MCF 10A (cell line): ENCODE measurements at regions not wholly inside any gene's neighbourhood (a gene's known extent, or its start where the extent isn't known, plus 50 kb on each side); places are given as distances from the start of the nearest gene placed in this dataset.

Experiments used
- BruUV-seq: library from RNA; stranded (reverse); fragments of 400-500 nt; replicated peaks from 2 replicates; lab custom pipeline; 2021; lab: Mats Ljungman, UMichigan
- CTCF ChIA-PET: fragments of 300-600 bp; sonication (Branson Sonifier 250); formaldehyde crosslinking; extraction: SDS; loops from one replicate; lab custom pipeline; 2021; ENCODE audit warnings: antibody characterized with exemption, inconsistent platforms; lab: Yijun Ruan, JAX
- POLR2A ChIA-PET: fragments of 300-600, 350-650 bp; sonication (Branson Sonifier 250); formaldehyde crosslinking; extraction: SDS; loops from one replicate; lab custom pipeline; 2020; ENCODE audit warnings: antibody characterized with exemption, inconsistent platforms; lab: Yijun Ruan, JAX
- DNase-seq: peaks from one replicate; pipeline ENCODE4 v3.0.0-alpha.2; 2018; ENCODE audit not compliant: unreplicated experiment
- H3K27ac Mint-ChIP-seq: one replicate; pipeline ENCODE4 v1.8.0; 2022; ENCODE audit warnings: mild to moderate bottlenecking, low read depth, mixed read lengths; ENCODE audit not compliant: unreplicated experiment
- H3K27me3 Mint-ChIP-seq: one replicate; pipeline ENCODE4 v1.8.0; 2022; ENCODE audit warnings: mixed read lengths; ENCODE audit not compliant: insufficient read depth, unreplicated experiment
- H3K36me3 Mint-ChIP-seq: one replicate; pipeline ENCODE4 v1.8.0; 2022; ENCODE audit warnings: mild to moderate bottlenecking, moderate library complexity, mixed read lengths; ENCODE audit not compliant: insufficient read depth, unreplicated experiment
- H3K4me1 Mint-ChIP-seq: one replicate; pipeline ENCODE4 v1.8.0; 2022; ENCODE audit warnings: mixed read lengths; ENCODE audit not compliant: insufficient read depth, unreplicated experiment
- H3K4me3 Mint-ChIP-seq: one replicate; pipeline ENCODE4 v1.8.0; 2022; ENCODE audit warnings: mild to moderate bottlenecking, moderate library complexity, mixed read lengths; ENCODE audit not compliant: unreplicated experiment
- H3K9me3 Mint-ChIP-seq: one replicate; pipeline ENCODE4 v1.8.0; 2022; ENCODE audit warnings: mixed read lengths; ENCODE audit not compliant: unreplicated experiment
- intact Hi-C: fragments of 100-400 bp; cut with micrococcal nuclease; formaldehyde crosslinking; loops from 2 replicates; pipeline ENCODE4 v1.14.1; 2022
- TF ChIP-seq, protein P1 (sequence below): fragments of 200-600 bp; IDR thresholded peaks from one replicate; pipeline ENCODE4 v1.8.0; 2022; ENCODE audit warnings: antibody characterized with exemption, mild to moderate bottlenecking; ENCODE audit not compliant: unreplicated experiment

DNA sequence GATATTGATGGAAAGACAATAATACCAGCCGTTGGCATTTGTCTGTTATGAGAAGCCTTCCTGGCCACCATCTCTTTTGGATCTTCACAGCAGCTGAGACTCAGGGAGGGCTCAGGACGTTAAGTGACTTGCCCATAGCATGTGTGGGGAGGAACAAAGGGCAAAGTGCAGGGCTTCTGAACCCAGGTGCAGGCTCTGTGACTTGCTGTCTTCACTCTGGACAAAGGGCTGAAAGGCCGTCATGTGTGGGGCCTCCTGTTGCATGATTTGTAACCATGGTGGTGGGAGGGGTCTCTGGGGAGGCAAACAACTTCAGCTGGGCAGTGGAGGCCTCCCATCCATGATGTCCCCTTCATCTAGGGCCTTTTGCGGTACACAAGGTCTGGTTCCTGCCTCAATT lies 65.5 kb upstream of the SIX2 start:
- ChIA-PET POLR2A (no interaction called here), CTCF (interaction anchor here (1.3 kb wide), 1 partner anchor 595 kb away, joined by 3 read pairs; no protein-coding TSS in a partner anchor)
- BruUV-seq, result no TSS peak
- H3K27ac Mint-ChIP-seq, result no peak overlapping the region
- TF ChIP-seq, protein P1, sequence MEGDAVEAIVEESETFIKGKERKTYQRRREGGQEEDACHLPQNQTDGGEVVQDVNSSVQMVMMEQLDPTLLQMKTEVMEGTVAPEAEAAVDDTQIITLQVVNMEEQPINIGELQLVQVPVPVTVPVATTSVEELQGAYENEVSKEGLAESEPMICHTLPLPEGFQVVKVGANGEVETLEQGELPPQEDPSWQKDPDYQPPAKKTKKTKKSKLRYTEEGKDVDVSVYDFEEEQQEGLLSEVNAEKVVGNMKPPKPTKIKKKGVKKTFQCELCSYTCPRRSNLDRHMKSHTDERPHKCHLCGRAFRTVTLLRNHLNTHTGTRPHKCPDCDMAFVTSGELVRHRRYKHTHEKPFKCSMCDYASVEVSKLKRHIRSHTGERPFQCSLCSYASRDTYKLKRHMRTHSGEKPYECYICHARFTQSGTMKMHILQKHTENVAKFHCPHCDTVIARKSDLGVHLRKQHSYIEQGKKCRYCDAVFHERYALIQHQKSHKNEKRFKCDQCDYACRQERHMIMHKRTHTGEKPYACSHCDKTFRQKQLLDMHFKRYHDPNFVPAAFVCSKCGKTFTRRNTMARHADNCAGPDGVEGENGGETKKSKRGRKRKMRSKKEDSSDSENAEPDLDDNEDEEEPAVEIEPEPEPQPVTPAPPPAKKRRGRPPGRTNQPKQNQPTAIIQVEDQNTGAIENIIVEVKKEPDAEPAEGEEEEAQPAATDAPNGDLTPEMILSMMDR, result no peak
- DNase-seq, result no peak
- H3K27me3 Mint-ChIP-seq, result no peaks in the 10 kb centered on the region
- intact Hi-C loops, result no loop called here
- no peaks in the 10 kb centered on the region for H3K9me3 Mint-ChIP-seq
- no peak overlapping the region for H3K4me3 Mint-ChIP-seq
- H3K36me3 Mint-ChIP-seq, result no peaks in the 10 kb centered on the region
- no peaks in the 10 kb centered on the region for H3K4me1 Mint-ChIP-seq

DNA sequence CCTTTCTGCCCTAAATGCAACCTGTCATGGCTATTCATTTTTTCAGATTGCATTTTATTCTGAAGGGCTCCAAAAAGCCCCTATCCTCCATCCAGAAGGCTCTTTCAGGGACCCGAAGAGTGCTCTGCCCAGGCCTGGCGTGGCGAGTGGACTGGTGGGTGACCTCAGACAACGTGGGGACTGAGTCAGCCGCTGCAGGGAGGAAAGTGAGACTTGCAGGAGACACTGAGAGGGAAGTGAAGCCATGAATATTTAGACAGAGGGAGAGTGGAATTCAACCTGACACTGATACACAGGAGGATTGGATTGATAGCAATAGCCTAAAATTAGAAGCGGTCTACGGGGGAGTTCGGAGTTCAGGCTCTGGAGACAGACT lies 63.6 kb upstream of the SIX2 start:
- Mint-ChIP-seq H3K9me3 (no peaks in the 10 kb centered on the region), H3K27me3 (no peaks in the 10 kb centered on the region), H3K4me1 (peaks cover 9% of the 10 kb centered on the region), H3K4me3 (no peak overlapping the region), H3K27ac (no peak overlapping the region), H3K36me3 (no peaks in the 10 kb centered on the region)
- TF ChIP-seq, protein P1, result no peak
- intact Hi-C loops, result no loop called here
- BruUV-seq, result no TSS peak
- no peak for DNase-seq
- POLR2A ChIA-PET, result no interaction called here
- CTCF ChIA-PET, result no interaction called here

DNA sequence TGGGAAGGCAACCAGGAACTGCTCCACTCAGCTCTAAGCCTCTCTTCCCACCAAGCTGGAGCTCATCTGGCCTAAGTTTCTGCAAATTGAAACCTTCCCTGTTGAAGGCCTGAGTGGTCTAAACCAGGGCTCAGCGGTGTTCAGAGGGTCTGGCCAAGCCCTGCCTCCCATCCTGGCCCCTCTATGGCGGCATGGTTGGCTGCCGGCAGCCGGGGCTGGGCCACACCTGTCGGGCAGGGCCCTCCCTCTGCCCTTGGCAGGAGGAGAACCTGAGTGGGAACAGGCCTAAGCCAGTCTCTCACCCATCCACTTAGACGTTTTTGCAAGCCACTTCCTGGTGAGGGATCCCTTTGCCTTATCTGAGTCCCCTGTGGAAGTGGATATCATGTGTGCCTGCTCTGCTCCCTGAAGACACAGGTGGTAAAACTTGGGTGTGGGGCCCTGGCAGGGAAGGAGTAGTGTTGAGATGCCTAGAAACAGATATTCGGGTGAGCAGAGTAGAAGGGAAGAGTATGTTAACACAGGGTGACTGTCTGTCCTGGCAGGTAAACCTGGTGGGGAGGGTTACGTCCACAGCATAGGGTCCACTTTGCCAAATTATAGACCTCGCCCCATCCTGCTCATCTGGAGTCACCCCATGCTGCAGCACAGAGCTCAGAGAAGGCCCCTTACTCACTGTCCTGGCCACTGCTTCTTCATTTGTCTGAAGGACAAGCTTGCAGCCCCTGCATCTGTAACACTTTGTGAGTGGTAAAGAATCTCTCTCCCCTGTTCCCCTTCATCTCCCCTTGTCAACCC lies 63.0 kb upstream of the SIX2 start:
- ChIA-PET POLR2A (no interaction called here), CTCF (interaction anchor here (1.1 kb wide), 1 partner anchor 98 kb away, joined by 3 read pairs; no protein-coding TSS in a partner anchor)
- H3K4me3 Mint-ChIP-seq, result no peak overlapping the region
- no TSS peak for BruUV-seq
- intact Hi-C loops, result no loop called here
- H3K4me1 Mint-ChIP-seq, result peaks cover 9% of the 10 kb centered on the region
- H3K27me3 Mint-ChIP-seq, result no peaks in the 10 kb centered on the region
- TF ChIP-seq, protein P1, result no peak
- DNase-seq, result no peak
- no peak overlapping the region for H3K27ac Mint-ChIP-seq
- H3K9me3 Mint-ChIP-seq, result no peaks in the 10 kb centered on the region
- no peaks in the 10 kb centered on the region for H3K36me3 Mint-ChIP-seq

DNA sequence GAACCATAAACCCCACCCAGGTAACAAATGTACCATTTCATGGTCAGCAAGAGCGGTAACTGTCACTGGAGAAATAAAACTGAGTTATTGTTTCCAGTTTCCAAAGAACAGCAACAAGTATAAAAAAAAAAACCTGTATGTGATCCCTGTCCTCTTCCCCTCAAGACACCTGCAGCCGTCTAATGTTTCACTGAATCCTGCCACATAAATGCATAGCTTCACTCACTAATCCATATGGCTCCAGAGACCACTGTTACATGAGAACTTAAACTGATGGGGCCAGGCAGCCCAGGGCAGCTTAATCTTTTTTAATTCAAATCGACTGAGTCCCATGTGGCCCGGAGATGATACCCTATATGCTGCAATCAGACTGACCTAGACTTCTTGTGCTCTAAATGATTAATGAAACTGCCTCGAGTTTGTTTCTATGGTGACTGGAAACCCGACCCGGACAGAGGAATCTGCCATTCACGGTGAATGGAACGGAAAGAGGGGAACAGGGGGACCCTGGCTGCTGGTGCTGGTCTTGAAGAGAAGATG lies 60.9 kb upstream of the SIX2 start:
- no peaks in the 10 kb centered on the region for H3K27me3 Mint-ChIP-seq
- ChIA-PET POLR2A (no interaction called here), CTCF (no interaction called here)
- no TSS peak for BruUV-seq
- H3K4me1 Mint-ChIP-seq, result peaks cover 9% of the 10 kb centered on the region
- H3K27ac Mint-ChIP-seq, result no peak overlapping the region
- DNase-seq, result no peak
- H3K36me3 Mint-ChIP-seq, result no peaks in the 10 kb centered on the region
- TF ChIP-seq, protein P1, result no peak
- intact Hi-C loops, result no loop called here
- H3K4me3 Mint-ChIP-seq, result no peak overlapping the region
- no peaks in the 10 kb centered on the region for H3K9me3 Mint-ChIP-seq
